ENCODE measurements at regions not wholly inside any gene's neighbourhood (a gene's known extent, or its start where the extent isn't known, plus 50 kb on each side); places are given as distances from the start of the nearest gene placed in this dataset.

DNA sequence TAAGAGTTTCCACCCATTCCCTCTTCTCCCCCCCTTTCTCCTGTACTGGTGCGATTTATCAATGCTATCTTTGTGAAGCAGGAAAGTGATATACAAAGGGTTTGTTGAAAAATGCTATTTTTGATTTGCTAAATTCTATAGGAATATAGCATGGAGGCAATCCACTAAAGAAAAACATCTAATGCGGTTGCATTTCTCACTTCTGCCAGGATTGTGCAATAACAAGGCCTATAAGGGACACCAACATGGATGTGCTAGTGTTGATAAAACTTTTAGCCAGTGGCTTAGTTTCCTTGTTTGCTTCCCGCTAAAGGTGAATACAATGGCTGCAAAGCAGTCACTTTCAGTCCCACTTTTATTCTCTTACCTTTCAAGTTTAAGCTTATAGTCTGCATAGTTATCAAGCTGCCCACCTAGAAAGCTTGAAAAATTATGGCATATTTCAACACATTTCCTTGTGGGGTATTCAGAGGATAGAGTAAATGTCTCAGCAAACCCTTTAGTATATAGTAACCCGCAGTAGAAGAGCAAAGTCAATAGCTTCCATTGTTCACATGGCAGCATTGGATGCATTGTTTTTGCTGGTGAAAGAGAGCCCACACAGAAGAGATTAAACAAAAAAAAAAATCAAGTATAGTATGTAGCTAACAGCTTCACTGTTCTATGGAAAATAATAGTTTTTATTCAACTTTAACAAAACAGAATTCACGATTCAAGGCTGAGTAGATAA lies 674.6 kb upstream of the SEMA6A start:
- TF ChIP-seq, protein P1, sequence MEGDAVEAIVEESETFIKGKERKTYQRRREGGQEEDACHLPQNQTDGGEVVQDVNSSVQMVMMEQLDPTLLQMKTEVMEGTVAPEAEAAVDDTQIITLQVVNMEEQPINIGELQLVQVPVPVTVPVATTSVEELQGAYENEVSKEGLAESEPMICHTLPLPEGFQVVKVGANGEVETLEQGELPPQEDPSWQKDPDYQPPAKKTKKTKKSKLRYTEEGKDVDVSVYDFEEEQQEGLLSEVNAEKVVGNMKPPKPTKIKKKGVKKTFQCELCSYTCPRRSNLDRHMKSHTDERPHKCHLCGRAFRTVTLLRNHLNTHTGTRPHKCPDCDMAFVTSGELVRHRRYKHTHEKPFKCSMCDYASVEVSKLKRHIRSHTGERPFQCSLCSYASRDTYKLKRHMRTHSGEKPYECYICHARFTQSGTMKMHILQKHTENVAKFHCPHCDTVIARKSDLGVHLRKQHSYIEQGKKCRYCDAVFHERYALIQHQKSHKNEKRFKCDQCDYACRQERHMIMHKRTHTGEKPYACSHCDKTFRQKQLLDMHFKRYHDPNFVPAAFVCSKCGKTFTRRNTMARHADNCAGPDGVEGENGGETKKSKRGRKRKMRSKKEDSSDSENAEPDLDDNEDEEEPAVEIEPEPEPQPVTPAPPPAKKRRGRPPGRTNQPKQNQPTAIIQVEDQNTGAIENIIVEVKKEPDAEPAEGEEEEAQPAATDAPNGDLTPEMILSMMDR (IDR thresholded peaks at IDR 0.05): no peak
- TF ChIP-seq EP300 (IDR thresholded peaks at IDR 0.05) (no peak), POLR2A (IDR thresholded peaks at IDR 0.05) (no peak), POLR2AphosphoS5 (IDR thresholded peaks at IDR 0.05) (no peak)
